ENCODE measurements at regions not wholly inside any gene's neighbourhood (a gene's known extent, or its start where the extent isn't known, plus 50 kb on each side); places are given as distances from the start of the nearest gene placed in this dataset.

DNA sequence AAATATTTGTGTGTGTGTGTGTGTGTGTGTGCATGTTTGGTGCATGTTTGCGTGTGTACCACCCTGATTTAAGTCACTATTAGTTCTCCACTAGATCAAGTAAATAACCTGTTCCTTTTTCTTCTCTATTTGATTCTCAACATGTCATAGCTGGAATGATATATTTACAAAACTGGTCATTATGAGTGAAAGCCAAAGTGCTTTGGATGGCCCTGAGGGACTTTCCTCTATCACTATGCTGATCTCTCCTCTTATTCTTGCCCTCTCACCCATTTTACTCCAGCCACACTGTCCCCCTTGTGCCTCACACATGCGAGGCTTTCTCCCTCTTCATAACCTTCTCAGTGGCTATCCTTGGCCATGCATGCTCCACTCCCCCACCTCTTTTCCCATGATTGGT lies 144.6 kb upstream of the NMUR2 start:
- peaks cover 17% of the 10 kb centered on the region for H3K9me3 Mint-ChIP-seq
- peaks cover 2% of the 10 kb centered on the region; the same call in 1 of the 2 replicates for H3K27me3 Mint-ChIP-seq (ENCODE audit: insufficient read depth)
- no peaks in the 10 kb centered on the region for H3K4me1 Mint-ChIP-seq (ENCODE audit: low read depth)
- DNase-seq, result no peak
- no peak overlapping the region for H3K4me3 Mint-ChIP-seq
- H3K36me3 Mint-ChIP-seq (ENCODE audit: low read depth), result no peaks in the 10 kb centered on the region
- H3K27ac Mint-ChIP-seq, result no peak overlapping the region
- TF ChIP-seq, protein P1, sequence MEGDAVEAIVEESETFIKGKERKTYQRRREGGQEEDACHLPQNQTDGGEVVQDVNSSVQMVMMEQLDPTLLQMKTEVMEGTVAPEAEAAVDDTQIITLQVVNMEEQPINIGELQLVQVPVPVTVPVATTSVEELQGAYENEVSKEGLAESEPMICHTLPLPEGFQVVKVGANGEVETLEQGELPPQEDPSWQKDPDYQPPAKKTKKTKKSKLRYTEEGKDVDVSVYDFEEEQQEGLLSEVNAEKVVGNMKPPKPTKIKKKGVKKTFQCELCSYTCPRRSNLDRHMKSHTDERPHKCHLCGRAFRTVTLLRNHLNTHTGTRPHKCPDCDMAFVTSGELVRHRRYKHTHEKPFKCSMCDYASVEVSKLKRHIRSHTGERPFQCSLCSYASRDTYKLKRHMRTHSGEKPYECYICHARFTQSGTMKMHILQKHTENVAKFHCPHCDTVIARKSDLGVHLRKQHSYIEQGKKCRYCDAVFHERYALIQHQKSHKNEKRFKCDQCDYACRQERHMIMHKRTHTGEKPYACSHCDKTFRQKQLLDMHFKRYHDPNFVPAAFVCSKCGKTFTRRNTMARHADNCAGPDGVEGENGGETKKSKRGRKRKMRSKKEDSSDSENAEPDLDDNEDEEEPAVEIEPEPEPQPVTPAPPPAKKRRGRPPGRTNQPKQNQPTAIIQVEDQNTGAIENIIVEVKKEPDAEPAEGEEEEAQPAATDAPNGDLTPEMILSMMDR (IDR thresholded peaks at IDR 0.05), result no peak

- Mint-ChIP-seq H3K36me3 (ENCODE audit: low read depth) (no peaks in the 10 kb centered on the region), H3K4me3 (no peak overlapping the region), H3K27me3 (ENCODE audit: insufficient read depth) (peaks cover 2% of the 10 kb centered on the region; the same call in 1 of the 2 replicates), H3K4me1 (ENCODE audit: low read depth) (no peaks in the 10 kb centered on the region), H3K27ac (no peak overlapping the region), H3K9me3 (peaks cover 17% of the 10 kb centered on the region)
- DNase-seq, result no peak
- TF ChIP-seq, protein P1 (IDR thresholded peaks at IDR 0.05), result no peak
These were observed 146.0 kb upstream of the NMUR2 start for GRCh38 chr5:152551061-152551460.

DNA sequence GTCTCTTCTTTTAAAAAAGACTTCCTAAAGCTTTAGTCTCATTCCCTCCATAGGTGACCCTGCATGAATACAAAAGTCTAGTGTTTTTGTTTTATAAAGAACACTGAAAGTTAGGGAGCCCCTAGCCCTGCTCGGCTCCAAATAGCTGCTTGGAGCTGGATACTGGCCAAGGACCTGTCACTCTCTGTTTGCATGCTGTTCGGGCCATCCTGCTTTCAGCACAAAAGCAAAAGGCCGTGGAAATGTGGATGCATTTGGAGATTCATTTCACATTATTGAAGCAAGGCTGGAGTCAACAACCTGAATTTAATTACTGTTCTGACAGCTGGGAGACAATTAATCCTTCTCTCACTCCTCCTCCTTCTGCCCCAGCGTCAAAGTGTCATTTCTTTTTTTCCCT lies 151.7 kb upstream of the NMUR2 start:
- H3K27me3 Mint-ChIP-seq (ENCODE audit: insufficient read depth), result no peaks in the 10 kb centered on the region
- H3K27ac Mint-ChIP-seq, result no peak overlapping the region
- DNase-seq, result no peak
- no peaks in the 10 kb centered on the region for H3K4me1 Mint-ChIP-seq (ENCODE audit: low read depth)
- H3K4me3 Mint-ChIP-seq, result no peak overlapping the region
- H3K9me3 Mint-ChIP-seq, result peaks cover 5% of the 10 kb centered on the region
- TF ChIP-seq, protein P1 (IDR thresholded peaks at IDR 0.05), result no peak
- no peaks in the 10 kb centered on the region for H3K36me3 Mint-ChIP-seq (ENCODE audit: low read depth)

- no peaks in the 10 kb centered on the region for H3K27me3 Mint-ChIP-seq (ENCODE audit: insufficient read depth)
- no peak overlapping the region for H3K4me3 Mint-ChIP-seq
- TF ChIP-seq, protein P1 (IDR thresholded peaks at IDR 0.05), result peak; percentile 82
These were observed 155.5 kb upstream of the NMUR2 start for GRCh38 chr5:152560512-152561137.

DNA sequence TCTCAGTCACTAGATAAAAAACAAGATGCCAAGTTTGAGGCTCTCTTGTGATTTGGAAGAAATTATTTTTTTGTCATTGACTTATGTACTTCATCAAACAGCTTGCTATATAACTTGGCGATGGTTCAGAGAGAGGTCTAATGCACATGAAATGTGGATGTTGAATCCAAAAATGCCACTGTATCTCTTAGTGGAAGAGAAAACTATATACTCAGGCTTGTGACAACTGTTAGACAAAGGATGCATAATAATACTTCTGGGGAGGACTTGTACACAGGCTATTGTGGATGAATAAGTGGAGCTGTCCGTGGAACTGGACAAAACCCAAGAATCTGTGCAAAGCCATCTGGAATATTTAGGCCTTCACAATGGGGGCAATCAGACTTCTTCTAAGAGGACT lies 162.9 kb upstream of the NMUR2 start:
- no peaks in the 10 kb centered on the region for H3K36me3 Mint-ChIP-seq (ENCODE audit: low read depth)
- no peak overlapping the region for H3K27ac Mint-ChIP-seq
- H3K4me1 Mint-ChIP-seq (ENCODE audit: low read depth), result no peaks in the 10 kb centered on the region
- no peak for DNase-seq
- TF ChIP-seq, protein P1 (IDR thresholded peaks at IDR 0.05), result no peak
- no peaks in the 10 kb centered on the region for H3K27me3 Mint-ChIP-seq (ENCODE audit: insufficient read depth)
- H3K4me3 Mint-ChIP-seq, result no peak overlapping the region
- H3K9me3 Mint-ChIP-seq, result peaks cover 19% of the 10 kb centered on the region

More at GRCh38 chr5:152560512-152561137, 155.5 kb upstream of the NMUR2 start:
- no peaks in the 10 kb centered on the region for H3K36me3 Mint-ChIP-seq (ENCODE audit: low read depth)
- no peak overlapping the region for H3K27ac Mint-ChIP-seq
- peak; percentile 36 for DNase-seq
- H3K9me3 Mint-ChIP-seq, result no peaks in the 10 kb centered on the region; the same call in 1 of the 2 replicates
- H3K4me1 Mint-ChIP-seq (ENCODE audit: low read depth), result no peaks in the 10 kb centered on the region

All from HFFc6 (cell line).